Hematopoietic multipotent progenitor cell treated with erythropoietin and hydrocortisone succinate and interleukin-3 and kit ligand, for 17 days (in vitro differentiated cells): ENCODE measurements at regions not wholly inside any gene's neighbourhood (a gene's known extent, or its start where the extent isn't known, plus 50 kb on each side); places are given as distances from the start of the nearest gene placed in this dataset.

ENCODE experiments used
- DNase-seq: peaks from one replicate; pipeline ENCODE4 v3.0.0-alpha.2; 2015; ENCODE audit warnings: low spot score

DNA sequence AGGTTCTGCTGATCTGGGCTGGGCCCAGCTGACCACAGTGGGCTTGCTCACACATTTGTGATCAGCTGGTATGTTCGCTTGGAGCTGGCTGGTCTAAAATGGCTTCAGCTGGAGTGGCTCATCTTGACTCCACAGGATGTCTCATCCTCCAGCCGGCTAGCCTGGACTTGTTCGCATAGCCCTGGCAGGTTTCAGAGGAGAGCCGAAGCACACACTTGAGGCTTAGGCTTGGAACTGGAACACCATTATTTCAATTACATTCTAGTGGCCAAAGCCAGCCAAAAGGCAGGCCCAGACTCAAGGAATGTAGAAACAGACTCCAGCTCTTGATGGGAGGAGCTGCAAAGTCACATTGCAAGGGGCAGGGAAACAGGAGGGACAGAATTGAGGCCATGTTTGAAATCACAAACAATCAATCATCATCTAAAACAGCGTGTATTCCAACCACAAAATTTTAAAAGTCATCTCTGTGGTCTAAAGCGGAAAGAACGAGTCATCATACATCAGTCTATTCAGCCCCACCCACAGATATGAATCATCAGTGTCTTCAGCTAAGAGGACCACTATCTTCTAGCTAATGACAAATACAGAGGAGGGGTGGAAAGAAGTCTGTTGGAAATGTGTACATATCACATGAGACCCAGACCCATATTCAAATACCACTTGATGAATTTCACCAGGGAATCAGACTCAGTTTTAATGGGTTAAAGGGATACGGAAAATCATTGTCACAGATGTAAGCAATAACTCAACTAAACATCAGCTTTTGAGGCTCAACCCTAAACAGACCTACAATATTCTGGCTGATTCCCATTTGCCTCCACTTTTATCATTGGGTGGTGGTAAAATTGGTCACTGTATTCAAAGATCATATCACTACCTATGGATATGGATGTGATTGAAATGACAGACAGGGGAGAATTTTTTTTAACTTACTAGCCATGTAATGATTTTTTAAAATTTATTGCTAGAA, 139.0 kb upstream of the MKLN1 start:
- DNase-seq: peak; percentile 29

- DNase-seq: no peak
Observed at GRCh38 chr7:131189488-131189887, 138.2 kb upstream of the MKLN1 start.

DNA sequence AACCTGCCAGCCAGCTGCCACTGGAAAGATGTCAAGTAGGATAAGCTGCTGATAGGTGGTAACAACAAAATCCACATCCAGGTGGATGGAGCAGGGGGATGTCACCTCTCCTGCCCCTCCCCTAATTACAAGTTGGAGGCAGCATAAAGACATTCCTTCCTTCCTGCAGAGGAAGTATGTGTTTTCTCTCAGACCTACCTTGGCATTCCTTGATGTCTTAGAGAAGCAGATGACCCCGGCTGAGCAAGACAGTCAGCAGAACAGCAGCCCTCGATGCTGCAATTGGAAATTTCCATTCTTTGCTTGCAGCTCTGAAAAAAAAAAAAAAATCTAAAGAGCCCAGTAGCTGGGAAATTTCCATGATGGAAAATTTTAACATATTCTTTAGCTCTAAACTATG, 137.5 kb upstream of the MKLN1 start:
- no peak for DNase-seq

GRCh38 chr7:131190581-131190980, 137.1 kb upstream of the MKLN1 start:
- no peak for DNase-seq

- DNase-seq: no peak
Observed at GRCh38 chr7:131194070-131194865, 133.4 kb upstream of the MKLN1 start.

DNA sequence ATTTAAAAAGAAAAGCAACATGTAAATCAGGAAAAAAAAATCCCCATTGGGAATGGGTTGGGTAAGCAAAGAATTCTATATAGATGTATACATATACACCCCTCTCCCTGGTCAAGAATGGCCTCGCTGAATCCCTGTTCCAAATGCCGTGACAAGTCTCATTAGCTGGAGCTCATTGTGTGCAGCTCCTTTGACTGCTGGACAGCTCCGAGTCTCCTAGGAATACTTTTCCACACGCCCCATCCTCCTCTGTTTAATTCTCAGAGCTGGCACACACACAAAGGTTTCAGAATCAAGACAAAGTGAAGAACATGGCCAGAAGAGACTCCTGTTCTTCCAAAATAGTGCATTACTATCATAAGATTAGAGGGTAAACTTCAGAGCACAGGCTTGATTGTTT, 130.9 kb upstream of the MKLN1 start:
- DNase-seq: no peak

- no peak for DNase-seq
Observed at GRCh38 chr7:131197920-131198615, 129.6 kb upstream of the MKLN1 start.

GRCh38 chr7:131202451-131202850, 125.2 kb upstream of the MKLN1 start:
- DNase-seq: no peak

DNA sequence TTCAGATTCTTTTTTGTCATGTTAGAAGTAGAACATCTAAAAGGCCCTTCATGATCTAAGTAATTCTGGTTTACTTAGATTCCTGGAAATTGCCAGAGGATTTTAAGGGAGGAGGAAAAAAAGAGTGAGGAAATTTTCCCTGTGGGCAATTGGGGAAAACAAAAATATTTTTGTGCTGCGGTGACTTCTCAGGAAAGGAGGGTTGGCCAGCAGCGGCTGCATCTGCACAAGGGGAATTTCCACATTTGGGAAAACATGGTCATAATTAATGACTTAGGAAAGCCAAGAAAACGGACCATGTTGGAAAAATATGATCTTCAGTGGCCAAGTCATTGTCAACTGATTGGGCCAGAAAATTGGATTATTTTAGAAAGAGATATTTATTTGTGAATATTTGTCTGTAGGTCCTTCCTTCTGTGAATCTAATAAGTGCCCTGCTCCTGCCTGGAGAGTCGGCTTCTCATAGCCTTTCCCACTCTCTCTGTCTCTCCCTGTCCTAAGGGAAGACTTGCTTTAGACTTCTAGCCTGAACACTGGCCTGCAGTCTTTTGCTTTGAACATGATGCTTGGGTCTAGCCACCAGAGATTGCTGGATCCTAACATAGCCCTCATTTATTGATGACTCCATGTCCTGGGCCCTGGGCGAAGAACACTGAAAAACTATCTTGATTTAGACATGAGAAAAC, 124.2 kb upstream of the MKLN1 start:
- no peak for DNase-seq

DNA sequence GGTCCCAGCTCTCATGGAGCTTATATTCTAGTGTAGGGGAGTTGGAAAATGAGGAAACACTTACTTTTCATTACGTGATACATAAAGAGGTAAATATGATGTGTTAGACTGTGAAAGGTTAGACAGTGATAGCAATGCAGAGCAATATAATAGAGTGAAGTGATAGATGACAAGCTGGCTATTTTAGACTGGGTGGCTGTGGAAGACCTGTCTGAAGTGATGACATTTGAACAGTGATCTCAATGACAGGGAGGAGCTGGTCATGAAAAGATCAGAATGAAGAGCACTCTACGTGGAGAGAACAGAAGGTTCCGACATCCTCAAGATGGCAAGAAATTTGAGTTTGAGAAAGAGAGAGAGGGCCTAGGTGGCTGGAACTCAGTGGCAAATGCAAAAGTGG, 118.9 kb upstream of the MKLN1 start:
- DNase-seq: no peak

DNA sequence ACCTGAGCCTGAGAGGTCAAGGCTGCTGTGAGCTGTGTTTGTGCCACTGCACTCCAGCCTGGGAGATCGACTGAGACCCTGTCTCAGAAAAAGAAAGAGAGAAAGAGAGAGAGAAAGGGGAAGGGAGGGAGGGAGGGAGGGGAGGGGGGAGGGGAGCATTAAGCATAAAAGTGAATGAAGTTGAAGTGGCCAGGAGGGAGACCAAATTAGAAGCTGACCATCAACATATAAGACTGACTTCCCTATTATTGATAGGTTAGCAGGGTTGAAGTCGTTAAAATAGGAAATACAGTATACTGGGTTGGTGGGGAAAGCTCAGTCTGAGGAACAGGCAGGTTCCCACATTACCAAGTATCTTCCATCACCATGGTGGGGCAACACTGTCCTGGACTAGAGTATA, 117.1 kb upstream of the MKLN1 start:
- DNase-seq: no peak

GRCh38 chr7:131211500-131211899, 116.2 kb upstream of the MKLN1 start:
- no peak for DNase-seq

DNA sequence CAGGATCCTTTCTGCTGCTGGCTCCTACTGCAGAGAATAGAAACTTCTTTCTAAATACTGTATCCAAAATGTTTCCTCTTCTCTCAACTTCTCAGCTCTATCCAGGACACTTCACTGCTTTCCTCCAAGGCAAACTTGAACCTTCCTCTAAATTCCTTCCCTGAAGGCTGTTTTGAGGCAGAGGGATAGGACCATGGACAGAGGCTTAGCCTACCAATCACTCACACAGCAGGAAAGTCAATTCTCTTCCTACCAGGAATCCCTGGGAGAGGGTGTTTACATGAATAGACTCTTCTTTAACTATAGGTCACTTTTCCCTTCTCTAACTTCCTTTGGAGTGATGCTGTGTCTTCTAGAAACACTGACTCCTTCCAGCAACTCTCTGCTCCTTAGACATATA, 115.6 kb upstream of the MKLN1 start:
- DNase-seq: no peak

DNA sequence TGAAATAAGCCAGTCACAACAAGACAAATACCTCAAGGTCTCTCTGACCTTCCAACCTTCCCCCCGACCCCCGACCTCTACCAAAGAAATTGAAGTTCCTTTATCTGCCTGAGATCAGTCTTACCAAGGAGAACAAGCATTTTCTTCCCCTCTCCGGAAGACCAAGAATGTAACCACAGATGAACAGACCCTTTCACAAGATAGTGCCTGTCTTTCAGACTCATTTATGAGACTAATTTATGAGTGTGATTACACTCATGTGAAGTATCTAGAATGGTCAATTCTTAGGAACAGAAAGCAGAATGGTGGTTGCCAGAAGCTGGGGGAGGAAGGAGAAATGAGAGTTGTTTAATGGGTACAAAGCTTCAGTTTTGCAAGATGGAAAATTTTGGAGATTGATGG, 108.9 kb upstream of the MKLN1 start:
- DNase-seq: no peak

DNA sequence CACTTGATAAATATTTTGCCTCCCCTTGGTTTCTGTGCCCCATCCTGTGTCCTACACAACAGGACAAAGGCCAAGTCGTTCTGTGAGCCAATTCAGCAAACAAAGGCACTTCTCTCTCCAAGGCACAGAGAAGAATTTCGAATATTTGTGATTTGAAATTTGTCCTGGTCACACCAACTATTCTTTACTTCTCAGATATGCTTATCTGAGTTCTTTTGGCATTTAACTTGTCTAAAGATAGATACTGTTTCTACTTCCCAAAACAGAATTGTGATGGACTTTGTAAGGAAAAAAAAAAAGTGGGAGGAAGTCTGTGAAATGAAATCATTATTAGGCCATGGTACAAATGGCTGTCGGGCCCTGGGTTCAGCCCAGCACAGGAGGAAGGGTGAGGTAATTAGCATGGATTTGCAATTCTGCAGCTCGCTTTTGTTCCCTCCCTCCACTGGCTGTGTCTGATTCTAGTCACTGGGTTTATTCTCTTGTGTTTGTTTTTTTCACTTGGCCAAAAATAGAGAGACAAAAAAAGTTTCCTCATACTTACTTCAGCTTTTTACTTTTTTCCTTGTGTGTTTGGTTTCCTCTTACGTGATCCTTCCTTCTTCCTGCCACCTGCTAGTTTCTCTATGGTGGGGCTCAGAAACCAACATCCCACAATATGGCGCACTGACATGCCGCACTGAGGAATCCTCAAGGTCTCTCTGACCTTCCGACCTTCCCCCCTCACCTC, 108.2 kb upstream of the MKLN1 start:
- DNase-seq: no peak

DNA sequence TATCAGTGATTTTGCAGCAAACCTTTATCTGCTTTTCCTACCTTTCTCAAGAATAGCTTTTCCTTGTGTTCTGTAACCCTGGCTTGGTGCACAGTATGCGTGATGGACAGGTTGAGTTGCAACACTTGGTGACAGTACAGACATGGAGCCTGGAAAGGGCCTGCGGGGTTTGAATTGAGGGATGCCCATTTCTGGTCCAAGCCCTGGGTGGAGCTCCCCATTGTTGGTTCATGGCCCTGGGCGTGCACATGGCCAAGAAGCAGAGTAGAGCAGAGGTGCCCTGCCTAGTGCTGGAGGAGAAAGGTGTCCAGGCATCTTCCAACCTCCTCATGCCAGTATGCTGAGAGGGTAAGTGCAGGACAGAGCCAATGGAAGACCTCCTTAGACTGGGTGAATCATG, 106.6 kb upstream of the MKLN1 start:
- DNase-seq: no peak

DNA sequence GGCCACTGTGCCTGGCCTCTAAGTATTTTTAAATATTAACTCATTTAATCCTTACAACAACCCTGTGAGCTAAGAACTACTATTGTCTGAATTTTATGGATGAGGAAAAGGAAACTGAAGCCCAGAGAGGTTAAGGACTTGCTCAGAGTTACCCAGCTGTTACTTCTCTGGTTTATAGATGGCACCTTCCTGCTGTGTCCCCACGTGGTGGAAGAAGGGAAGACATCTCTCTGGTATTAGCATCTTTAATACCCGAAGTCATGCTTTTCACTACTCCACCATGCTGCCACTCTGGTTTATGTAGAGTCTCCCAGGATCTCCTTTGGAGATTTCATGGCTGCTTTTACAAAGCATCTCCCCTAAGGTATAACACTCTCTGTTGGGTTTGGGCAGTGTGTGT, 105.5 kb upstream of the MKLN1 start:
- no peak for DNase-seq

- no peak for DNase-seq
Observed at GRCh38 chr7:131223151-131223550, 104.5 kb upstream of the MKLN1 start.

GRCh38 chr7:131224996-131225395, 102.7 kb upstream of the MKLN1 start:
- DNase-seq: no peak

GRCh38 chr7:131225619-131226513, 101.8 kb upstream of the MKLN1 start:
- DNase-seq: no peak
